ENCODE measurements at regions not wholly inside any gene's neighbourhood (a gene's known extent, or its start where the extent isn't known, plus 50 kb on each side); places are given as distances from the start of the nearest gene placed in this dataset.

DNA sequence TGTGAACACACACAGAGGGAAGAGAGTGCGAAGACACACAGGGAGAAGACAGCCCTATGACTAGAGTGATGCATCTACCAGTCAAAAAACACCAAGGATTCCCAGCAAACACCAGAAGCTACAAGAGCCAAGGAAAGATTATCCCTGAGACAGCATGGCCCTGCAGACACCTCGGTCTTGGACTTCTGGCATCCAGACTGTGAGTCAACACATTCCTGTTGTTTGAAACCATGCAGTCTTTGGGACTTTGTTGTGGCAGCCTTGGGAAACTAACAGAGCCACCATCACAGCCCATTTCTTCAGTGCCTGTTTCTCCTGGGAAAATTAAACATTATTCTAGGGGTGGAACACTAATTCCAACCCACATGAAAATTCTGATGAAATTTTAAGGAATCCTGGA lies 220.6 kb downstream of the GXYLT1 start:
- WGBS (ENCODE audit: extremely low coverage, insufficient coverage, insufficient read length): no CpG with 5 or more reads among the region's 2 CpGs
- Histone ChIP-seq H3K4me1 (ENCODE audit: control insufficient read depth in 1 of 2, insufficient read depth in 2 of 2, low read length in 2 of 2) (no peaks in the 10 kb centered on the region), H3K9ac (ENCODE audit: low read length) (no peak overlapping the region), H3K36me3 (ENCODE audit: control insufficient read depth in 1 of 2, insufficient read depth in 2 of 2, low read length in 2 of 2) (no peaks in the 10 kb centered on the region), H3K79me1 (ENCODE audit: low read length) (no peaks in the 10 kb centered on the region), H3K4me3 (ENCODE audit: low read depth, low read length) (no peak overlapping the region), H3K4me2 (ENCODE audit: low read length) (no peak overlapping the region), H3K23ac (ENCODE audit: low read length) (no peak overlapping the region), H4K8ac (ENCODE audit: low read depth, low read length) (no peak overlapping the region), H3K4ac (ENCODE audit: low read depth, low read length) (no peak overlapping the region), H3K18ac (ENCODE audit: low read length) (no peak overlapping the region), H3K27ac (ENCODE audit: low read depth, low read length) (no peak overlapping the region), H3K27me3 (ENCODE audit: insufficient read depth, low read length) (no peaks in the 10 kb centered on the region), H2AK5ac (ENCODE audit: low read length) (no peak overlapping the region), H2BK120ac (ENCODE audit: insufficient read depth, low read length, poor library complexity) (no peak overlapping the region), H2AFZ (ENCODE audit: insufficient read depth, low read length, poor library complexity) (no peak overlapping the region), H3K79me2 (ENCODE audit: control insufficient read depth, insufficient read depth, low read length, poor library complexity) (no peaks in the 10 kb centered on the region), H3K14ac (ENCODE audit: low read length) (no peak overlapping the region), H4K12ac (ENCODE audit: low read depth, low read length) (no peak overlapping the region), H2BK5ac (ENCODE audit: low read depth, low read length, poor library complexity) (no peak overlapping the region), H3K9me3 (ENCODE audit: insufficient read depth, low read depth, low read length) (no peaks in the 10 kb centered on the region), H4K91ac (ENCODE audit: low read depth, low read length) (no peak overlapping the region), H2BK12ac (ENCODE audit: low read length) (no peak overlapping the region)
- DNase-seq: peak; percentile 43 to 60

DNA sequence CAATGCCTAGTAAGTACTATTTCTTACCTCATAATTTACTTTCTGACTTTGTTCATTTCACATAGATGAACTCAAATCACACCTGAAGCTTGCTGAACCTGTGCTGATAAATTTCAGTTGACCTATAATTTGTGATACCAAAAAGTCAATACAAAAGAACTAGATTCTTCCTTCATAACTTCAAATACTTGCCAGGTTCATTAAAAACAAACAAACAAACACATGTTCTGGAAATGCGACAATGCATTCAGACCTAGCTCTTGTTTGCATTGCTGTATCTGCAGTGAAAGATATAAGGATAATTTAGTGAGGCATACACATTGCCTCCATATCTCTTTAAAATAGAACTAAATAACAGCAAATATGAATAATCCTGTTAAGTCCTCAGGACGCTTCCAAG lies 221.3 kb downstream of the GXYLT1 start:
- Histone ChIP-seq H3K27ac (ENCODE audit: low read depth, low read length) (no peak overlapping the region), H2BK120ac (ENCODE audit: insufficient read depth, low read length, poor library complexity) (no peak overlapping the region), H3K4ac (ENCODE audit: low read depth, low read length) (no peak overlapping the region), H4K12ac (ENCODE audit: low read depth, low read length) (no peak overlapping the region), H4K8ac (ENCODE audit: low read depth, low read length) (no peak overlapping the region), H3K9ac (ENCODE audit: low read length) (no peak overlapping the region), H2AFZ (ENCODE audit: insufficient read depth, low read length, poor library complexity) (no peak overlapping the region), H3K4me1 (ENCODE audit: control insufficient read depth in 1 of 2, insufficient read depth in 2 of 2, low read length in 2 of 2) (no peaks in the 10 kb centered on the region), H3K79me2 (ENCODE audit: control insufficient read depth, insufficient read depth, low read length, poor library complexity) (no peaks in the 10 kb centered on the region), H4K91ac (ENCODE audit: low read depth, low read length) (no peak overlapping the region), H3K14ac (ENCODE audit: low read length) (no peak overlapping the region), H3K4me3 (ENCODE audit: low read depth, low read length) (no peak overlapping the region), H2BK5ac (ENCODE audit: low read depth, low read length, poor library complexity) (no peak overlapping the region), H3K18ac (ENCODE audit: low read length) (no peak overlapping the region), H2BK12ac (ENCODE audit: low read length) (no peak overlapping the region), H3K79me1 (ENCODE audit: low read length) (no peaks in the 10 kb centered on the region), H3K36me3 (ENCODE audit: control insufficient read depth in 1 of 2, insufficient read depth in 2 of 2, low read length in 2 of 2) (no peaks in the 10 kb centered on the region), H3K9me3 (ENCODE audit: insufficient read depth, low read depth, low read length) (no peaks in the 10 kb centered on the region), H3K4me2 (ENCODE audit: low read length) (no peak overlapping the region), H3K23ac (ENCODE audit: low read length) (no peak overlapping the region), H3K27me3 (ENCODE audit: insufficient read depth, low read length) (no peaks in the 10 kb centered on the region), H2AK5ac (ENCODE audit: low read length) (no peak overlapping the region)
- no peak for DNase-seq
- WGBS (ENCODE audit: extremely low coverage, insufficient coverage, insufficient read length): no CpG with 5 or more reads among the region's 2 CpGs

DNA sequence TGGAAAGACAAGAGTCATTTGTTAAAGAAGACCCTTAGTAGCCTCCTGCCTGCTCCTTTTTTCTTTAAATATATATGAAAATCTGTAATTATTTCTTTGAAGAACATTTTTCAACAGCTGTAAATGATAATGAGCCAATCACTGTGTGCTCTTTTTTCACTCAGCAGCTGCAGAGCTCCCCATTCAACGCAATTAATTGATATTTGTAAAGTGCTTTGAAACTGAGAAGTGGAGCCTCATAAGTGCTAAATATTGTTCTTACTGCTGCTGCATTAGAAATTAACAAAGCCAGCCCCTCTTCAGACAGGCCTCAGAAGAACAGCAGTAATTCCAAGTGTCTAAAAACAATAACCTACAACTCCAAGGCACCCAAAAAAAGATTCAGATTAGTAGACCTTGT lies 224.3 kb downstream of the GXYLT1 start:
- Histone ChIP-seq H3K18ac (ENCODE audit: low read length) (no peak overlapping the region), H3K27ac (ENCODE audit: low read depth, low read length) (no peak overlapping the region), H3K36me3 (ENCODE audit: control insufficient read depth in 1 of 2, insufficient read depth in 2 of 2, low read length in 2 of 2) (no peaks in the 10 kb centered on the region), H3K14ac (ENCODE audit: low read length) (no peak overlapping the region), H3K4me3 (ENCODE audit: low read depth, low read length) (no peak overlapping the region), H3K79me1 (ENCODE audit: low read length) (peaks cover 2% of the 10 kb centered on the region), H2BK5ac (ENCODE audit: low read depth, low read length, poor library complexity) (no peak overlapping the region), H4K8ac (ENCODE audit: low read depth, low read length) (no peak overlapping the region), H3K4me1 (ENCODE audit: control insufficient read depth in 1 of 2, insufficient read depth in 2 of 2, low read length in 2 of 2) (peaks cover 0 to 2% of the 10 kb centered on the region in 2 experiments), H2BK12ac (ENCODE audit: low read length) (no peak overlapping the region), H4K91ac (ENCODE audit: low read depth, low read length) (no peak overlapping the region), H3K4me2 (ENCODE audit: low read length) (no peak overlapping the region), H3K9ac (ENCODE audit: low read length) (no peak overlapping the region), H4K12ac (ENCODE audit: low read depth, low read length) (no peak overlapping the region), H2BK120ac (ENCODE audit: insufficient read depth, low read length, poor library complexity) (no peak overlapping the region), H3K23ac (ENCODE audit: low read length) (no peak overlapping the region), H3K79me2 (ENCODE audit: control insufficient read depth, insufficient read depth, low read length, poor library complexity) (no peaks in the 10 kb centered on the region), H3K4ac (ENCODE audit: low read depth, low read length) (no peak overlapping the region), H2AK5ac (ENCODE audit: low read length) (no peak overlapping the region), H3K27me3 (ENCODE audit: insufficient read depth, low read length) (no peaks in the 10 kb centered on the region), H2AFZ (ENCODE audit: insufficient read depth, low read length, poor library complexity) (no peak overlapping the region), H3K9me3 (ENCODE audit: insufficient read depth, low read depth, low read length) (no peaks in the 10 kb centered on the region)
- DNase-seq: no peak
- WGBS (ENCODE audit: extremely low coverage, insufficient coverage, insufficient read length): no CpG with 5 or more reads among the region's 1 CpG

DNA sequence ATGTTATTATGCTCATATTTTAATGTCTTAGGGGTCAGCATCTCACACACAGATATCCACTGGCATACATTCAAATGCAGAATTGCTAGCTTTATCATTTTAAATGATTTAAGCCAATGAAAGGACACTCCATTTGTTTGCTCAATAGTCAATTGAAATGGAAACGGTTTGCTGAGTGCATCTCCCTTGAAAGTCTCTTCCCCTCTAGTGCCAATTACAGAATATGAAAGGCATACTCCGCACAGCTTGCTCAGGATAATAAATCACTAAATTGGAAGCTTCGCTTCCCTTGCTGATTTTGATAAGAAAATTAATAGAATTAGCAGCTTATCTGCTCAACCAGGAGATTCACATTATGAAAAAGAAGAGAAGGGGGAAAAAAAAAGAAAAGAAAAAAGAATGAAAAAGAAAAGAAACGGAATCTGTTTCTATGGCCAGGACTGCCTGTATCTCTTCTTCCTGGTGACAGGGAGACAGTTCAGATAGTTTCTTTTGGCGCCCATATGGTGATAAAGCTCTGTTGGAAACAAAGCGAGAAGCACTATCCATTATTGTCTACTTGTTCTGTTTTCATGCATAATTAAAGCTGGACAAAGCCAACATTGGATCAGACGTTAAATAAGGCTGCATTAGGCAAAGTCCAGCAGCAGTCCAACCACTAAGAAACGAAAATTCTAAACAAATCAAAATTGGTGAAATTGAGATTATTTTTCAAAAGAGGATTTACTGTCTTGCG lies 225.0 kb downstream of the GXYLT1 start:
- Histone ChIP-seq H2BK12ac (ENCODE audit: low read length) (no peak overlapping the region), H3K9me3 (ENCODE audit: insufficient read depth, low read depth, low read length) (no peaks in the 10 kb centered on the region), H3K14ac (ENCODE audit: low read length) (no peak overlapping the region), H3K27me3 (ENCODE audit: insufficient read depth, low read length) (no peaks in the 10 kb centered on the region), H3K4me1 (ENCODE audit: control insufficient read depth in 1 of 2, insufficient read depth in 2 of 2, low read length in 2 of 2) (peaks cover 0 to 2% of the 10 kb centered on the region in 2 experiments), H2BK120ac (ENCODE audit: insufficient read depth, low read length, poor library complexity) (no peak overlapping the region), H4K12ac (ENCODE audit: low read depth, low read length) (no peak overlapping the region), H3K27ac (ENCODE audit: low read depth, low read length) (no peak overlapping the region), H3K9ac (ENCODE audit: low read length) (no peak overlapping the region), H2BK5ac (ENCODE audit: low read depth, low read length, poor library complexity) (no peak overlapping the region), H3K79me1 (ENCODE audit: low read length) (peaks cover 2% of the 10 kb centered on the region), H3K4me2 (ENCODE audit: low read length) (no peak overlapping the region), H3K23ac (ENCODE audit: low read length) (no peak overlapping the region), H2AFZ (ENCODE audit: insufficient read depth, low read length, poor library complexity) (no peak overlapping the region), H2AK5ac (ENCODE audit: low read length) (no peak overlapping the region), H4K91ac (ENCODE audit: low read depth, low read length) (no peak overlapping the region), H3K4ac (ENCODE audit: low read depth, low read length) (no peak overlapping the region), H3K4me3 (ENCODE audit: low read depth, low read length) (no peak overlapping the region), H3K18ac (ENCODE audit: low read length) (no peak overlapping the region), H4K8ac (ENCODE audit: low read depth, low read length) (no peak overlapping the region), H3K36me3 (ENCODE audit: control insufficient read depth in 1 of 2, insufficient read depth in 2 of 2, low read length in 2 of 2) (no peaks in the 10 kb centered on the region), H3K79me2 (ENCODE audit: control insufficient read depth, insufficient read depth, low read length, poor library complexity) (no peaks in the 10 kb centered on the region)
- DNase-seq: no peak
- WGBS (ENCODE audit: extremely low coverage, insufficient coverage, insufficient read length): no CpG with 5 or more reads among the region's 9 CpGs

Data from trophoblast cell (in vitro differentiated cells and primary cell).